GM13976 (cell line): ENCODE measurements at regions not wholly inside any gene's neighbourhood (a gene's known extent, or its start where the extent isn't known, plus 50 kb on each side); places are given as distances from the start of the nearest gene placed in this dataset.

ENCODE experiments used
- DNase-seq: peaks from one replicate; pipeline ENCODE4 v3.0.0; 2012; ENCODE audit warnings: low spot score
- in situ Hi-C: fragments of 300-500 bp; cut with MboI; formaldehyde crosslinking; loops from one replicate; pipeline ENCODE4 v1.12.0; 2022; ENCODE audit warnings: low sequenced_read_pairs, mixed read lengths, inconsistent platforms; ENCODE audit not compliant: unreplicated experiment
- TF ChIP-seq, protein P1 (sequence below): IDR thresholded peaks from 2 replicates; pipeline ENCODE4 v1.5.1; 2012; ENCODE audit warnings: borderline replicate concordance, mild to moderate bottlenecking; ENCODE audit not compliant: insufficient read depth; ENCODE audit errors: extremely low read depth, missing control alignments, control extremely low read depth

DNA sequence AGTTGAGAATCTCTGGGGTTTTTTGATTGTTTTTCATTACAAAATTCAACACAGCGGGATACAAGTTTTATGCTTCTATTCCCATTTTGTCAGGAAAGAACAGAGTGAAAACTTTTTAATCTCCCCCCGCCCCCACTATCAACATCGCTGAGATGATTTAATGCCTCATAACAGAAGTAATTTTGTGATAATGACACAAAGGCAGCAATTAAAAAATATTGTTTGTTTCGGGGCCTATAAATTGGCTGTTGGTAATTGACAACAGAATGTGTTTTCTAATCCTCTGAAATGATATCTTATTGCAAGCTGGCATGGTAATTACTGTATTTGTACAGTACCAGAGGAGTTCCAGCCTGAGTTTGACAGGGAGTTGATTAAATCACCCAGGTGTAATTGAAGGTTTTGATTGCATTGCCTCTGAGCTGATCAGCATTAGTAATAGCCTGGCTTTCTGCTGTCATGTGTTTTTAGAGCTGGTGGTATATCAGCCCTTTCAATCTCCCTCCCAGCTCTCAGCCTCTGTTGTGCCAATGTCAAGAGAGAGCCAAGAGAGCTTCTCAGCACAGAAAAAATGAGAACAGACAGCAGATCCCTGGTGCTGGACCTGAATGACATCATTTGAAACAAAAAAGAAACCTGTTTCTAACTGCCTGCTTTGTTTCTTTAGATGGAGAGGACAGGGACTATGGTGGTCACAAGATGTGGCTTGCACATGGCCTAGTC lies 265.1 kb downstream of the FAM76B start:
- in situ Hi-C loops, result no loop called here
- TF ChIP-seq, protein P1, sequence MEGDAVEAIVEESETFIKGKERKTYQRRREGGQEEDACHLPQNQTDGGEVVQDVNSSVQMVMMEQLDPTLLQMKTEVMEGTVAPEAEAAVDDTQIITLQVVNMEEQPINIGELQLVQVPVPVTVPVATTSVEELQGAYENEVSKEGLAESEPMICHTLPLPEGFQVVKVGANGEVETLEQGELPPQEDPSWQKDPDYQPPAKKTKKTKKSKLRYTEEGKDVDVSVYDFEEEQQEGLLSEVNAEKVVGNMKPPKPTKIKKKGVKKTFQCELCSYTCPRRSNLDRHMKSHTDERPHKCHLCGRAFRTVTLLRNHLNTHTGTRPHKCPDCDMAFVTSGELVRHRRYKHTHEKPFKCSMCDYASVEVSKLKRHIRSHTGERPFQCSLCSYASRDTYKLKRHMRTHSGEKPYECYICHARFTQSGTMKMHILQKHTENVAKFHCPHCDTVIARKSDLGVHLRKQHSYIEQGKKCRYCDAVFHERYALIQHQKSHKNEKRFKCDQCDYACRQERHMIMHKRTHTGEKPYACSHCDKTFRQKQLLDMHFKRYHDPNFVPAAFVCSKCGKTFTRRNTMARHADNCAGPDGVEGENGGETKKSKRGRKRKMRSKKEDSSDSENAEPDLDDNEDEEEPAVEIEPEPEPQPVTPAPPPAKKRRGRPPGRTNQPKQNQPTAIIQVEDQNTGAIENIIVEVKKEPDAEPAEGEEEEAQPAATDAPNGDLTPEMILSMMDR, result no peak
- no peak for DNase-seq

DNA sequence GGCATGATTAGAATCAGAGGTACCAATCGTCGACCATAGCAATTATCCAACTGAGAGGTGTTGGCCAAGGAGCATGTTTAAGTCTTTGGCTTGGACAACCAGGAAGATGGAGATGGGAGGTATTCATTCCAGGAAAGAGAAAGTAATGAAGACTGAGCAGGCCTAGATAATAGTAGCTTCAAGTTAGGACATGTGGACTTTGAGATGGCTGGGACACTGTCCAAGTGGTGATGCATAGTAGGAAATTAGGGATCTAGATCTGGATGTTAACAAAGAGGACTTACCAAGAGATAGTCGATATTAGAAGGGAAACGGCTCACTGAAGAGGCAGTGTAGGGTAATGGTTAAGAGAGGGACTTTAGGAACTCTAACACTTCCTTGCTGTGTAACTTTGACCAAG lies 266.7 kb downstream of the FAM76B start:
- DNase-seq, result no peak
- TF ChIP-seq, protein P1, result no peak
- in situ Hi-C loops, result no loop called here

DNA sequence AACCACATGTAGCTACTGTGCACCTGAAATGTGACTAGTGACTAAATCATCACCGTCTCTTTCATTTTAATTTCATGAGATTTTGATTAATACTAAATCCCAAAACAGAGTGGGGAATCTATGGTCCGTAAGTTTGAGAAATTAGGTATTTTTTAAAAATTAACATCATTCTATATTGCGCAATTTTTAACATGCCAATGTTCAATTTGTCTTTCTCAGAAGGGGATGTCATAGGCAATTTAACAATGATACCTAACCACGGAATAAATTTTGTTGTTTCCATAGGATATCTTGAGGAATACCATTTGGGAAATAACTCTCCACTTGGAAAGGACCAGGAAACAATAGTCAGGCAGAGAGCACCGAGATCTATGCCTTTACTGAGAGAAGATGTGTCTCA lies 267.7 kb downstream of the FAM76B start:
- in situ Hi-C loops, result no loop called here
- TF ChIP-seq, protein P1, result no peak
- DNase-seq, result no peak

DNA sequence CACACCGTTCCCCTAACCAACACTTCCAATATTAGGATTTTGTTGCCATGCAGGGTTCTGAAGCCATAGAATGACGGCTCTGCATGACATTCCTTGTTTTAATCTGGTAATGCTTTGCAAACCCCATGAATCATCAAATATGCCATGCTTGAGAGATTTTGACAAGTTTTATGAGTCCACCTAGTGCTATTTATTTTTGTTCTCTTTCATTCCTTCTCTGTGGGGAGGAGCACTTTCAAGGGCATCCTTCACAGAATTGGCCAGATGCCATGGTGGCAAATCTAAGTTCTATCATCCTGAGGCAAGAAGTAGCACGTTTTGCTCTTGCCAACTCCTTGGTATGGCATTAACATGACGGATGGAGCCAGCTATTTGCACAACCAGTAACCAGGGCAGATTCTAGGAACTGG lies 268.4 kb downstream of the FAM76B start:
- TF ChIP-seq, protein P1, result no peak
- no peak for DNase-seq
- in situ Hi-C loops, result no loop called here

DNA sequence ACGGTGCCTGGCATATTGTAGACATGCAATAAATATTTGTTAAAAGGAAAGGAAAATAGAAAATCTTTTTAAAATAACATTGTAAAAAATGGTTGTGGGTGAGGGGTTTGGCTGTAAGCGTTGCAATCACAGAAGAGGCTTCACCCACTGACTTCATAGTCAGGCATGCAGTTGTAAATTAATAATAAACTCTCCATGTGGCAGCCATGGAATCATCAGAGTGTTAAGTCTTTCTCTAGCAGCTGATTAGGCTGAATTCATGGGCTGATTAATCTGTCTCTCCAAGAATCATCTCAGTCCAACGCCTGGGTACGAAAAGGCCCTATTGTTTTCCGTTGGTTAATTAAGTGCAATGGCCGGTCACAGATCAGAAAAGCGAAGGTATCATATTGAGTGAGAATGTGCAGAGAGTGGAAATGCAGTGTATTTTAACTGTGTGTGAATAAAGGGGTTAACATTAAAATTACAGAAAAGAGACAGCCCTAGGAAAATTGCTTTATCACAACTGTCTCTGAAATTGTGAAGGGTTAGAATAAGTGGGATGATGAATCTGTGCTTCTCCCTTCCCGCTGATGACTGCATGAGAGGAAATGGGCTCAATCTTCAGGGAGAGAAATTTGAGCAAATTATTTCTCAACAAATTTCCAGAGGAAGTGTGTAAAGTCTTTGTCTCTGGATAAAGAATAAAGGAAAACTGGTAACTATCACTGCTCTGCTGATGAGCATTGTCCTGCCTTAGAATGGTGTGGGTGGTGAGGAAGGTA lies 269.0 kb downstream of the FAM76B start:
- TF ChIP-seq, protein P1, result no peak
- in situ Hi-C loops, result no loop called here
- DNase-seq, result no peak

DNA sequence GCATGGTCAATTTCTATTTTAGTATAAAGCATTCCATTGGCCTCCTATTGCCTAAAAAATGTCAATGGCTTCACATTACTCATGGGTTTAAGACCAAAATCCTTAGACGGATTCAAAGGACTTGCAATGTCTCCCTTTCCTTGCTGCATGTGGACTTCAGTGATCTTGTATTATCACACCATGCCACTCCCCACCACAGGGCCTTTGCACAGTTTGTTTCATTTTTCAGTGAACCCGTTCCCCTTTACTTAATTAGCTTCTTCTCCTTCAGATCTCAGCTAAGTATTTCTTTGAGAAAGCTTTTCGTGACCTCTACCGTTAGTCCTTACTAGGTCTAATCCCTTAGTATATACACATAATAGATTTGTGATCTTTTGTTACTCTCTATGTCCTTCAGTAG lies 269.7 kb downstream of the FAM76B start:
- DNase-seq, result no peak
- TF ChIP-seq, protein P1, result no peak
- in situ Hi-C loops, result no loop called here
